Coronary artery (tissue), 2 donors: ENCODE measurements at regions not wholly inside any gene's neighbourhood (a gene's known extent, or its start where the extent isn't known, plus 50 kb on each side); places are given as distances from the start of the nearest gene placed in this dataset.
A peak's percentile ranks its signal among the peaks of the same experiment; 100 is the strongest.

Experiments used
- DNase-seq: peaks from one replicate; pipeline ENCODE4 v3.0.0-alpha.2; 2017; ENCODE audit warnings: low spot score
- H3K27ac ChIP-seq, 2 donors: fragments of 200-600 bp; sonication (generic); one replicate each; pipeline ENCODE4 v1.5.1; 2016 to 2019
- H3K4me3 ChIP-seq: fragments of 200-600 bp; sonication (generic); 2 replicates; pipeline ENCODE4 v1.5.1; 2016; ENCODE audit warnings: mild to moderate bottlenecking, moderate library complexity
- TF ChIP-seq, protein P1 (sequence below): fragments of 200-600 bp; sonication (generic); IDR thresholded peaks from one replicate; pipeline ENCODE4 v1.5.1; 2019; ENCODE audit warnings: antibody characterized with exemption

DNA sequence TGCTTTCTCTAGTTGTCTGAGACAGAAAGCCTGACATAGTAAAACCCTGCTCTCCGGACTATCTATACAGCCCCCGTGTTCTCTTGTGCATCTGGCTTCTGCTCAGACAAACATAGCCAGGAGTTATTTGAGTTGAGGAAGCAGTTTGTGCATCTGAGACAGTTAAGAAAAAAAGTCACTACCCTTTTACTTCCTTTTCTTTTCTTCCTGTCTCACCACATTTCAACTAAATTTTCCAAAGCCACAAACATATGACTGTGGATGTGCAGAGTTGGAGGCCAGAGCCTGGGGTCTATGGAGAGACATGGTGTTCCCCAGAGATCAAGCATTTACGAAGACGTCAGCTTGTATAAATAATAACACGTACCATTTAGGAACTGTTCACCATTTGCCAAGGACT lies 158.5 kb upstream of the FGGY start:
- DNase-seq = no peak
- TF ChIP-seq, protein P1, sequence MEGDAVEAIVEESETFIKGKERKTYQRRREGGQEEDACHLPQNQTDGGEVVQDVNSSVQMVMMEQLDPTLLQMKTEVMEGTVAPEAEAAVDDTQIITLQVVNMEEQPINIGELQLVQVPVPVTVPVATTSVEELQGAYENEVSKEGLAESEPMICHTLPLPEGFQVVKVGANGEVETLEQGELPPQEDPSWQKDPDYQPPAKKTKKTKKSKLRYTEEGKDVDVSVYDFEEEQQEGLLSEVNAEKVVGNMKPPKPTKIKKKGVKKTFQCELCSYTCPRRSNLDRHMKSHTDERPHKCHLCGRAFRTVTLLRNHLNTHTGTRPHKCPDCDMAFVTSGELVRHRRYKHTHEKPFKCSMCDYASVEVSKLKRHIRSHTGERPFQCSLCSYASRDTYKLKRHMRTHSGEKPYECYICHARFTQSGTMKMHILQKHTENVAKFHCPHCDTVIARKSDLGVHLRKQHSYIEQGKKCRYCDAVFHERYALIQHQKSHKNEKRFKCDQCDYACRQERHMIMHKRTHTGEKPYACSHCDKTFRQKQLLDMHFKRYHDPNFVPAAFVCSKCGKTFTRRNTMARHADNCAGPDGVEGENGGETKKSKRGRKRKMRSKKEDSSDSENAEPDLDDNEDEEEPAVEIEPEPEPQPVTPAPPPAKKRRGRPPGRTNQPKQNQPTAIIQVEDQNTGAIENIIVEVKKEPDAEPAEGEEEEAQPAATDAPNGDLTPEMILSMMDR = no peak
- H3K27ac ChIP-seq = peak overlapping the region in 1 of 2 donors; percentile 35
- no peak overlapping the region for H3K4me3 ChIP-seq

DNA sequence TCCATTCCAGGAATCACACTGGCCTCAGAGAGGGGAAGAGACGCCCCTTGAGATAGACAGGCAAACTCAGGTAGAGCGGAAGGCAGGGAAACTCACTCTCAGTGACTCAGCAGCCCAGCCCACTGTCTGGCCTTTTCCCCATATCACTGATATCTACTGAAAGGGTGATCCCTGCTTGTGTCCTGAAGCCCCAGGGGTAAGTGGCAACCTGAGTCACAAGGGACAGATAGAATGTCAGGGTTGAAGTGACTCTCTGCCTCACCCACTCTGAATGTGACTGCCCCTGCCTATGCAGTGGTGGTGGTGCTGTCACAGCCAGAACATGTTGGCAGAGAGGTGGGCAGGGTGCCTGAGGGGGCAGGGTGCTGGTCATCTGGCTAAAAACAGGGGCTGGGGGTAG lies 157.5 kb upstream of the FGGY start:
- DNase-seq = no peak
- TF ChIP-seq, protein P1 = no peak
- H3K27ac ChIP-seq = no peak overlapping the region
- H3K4me3 ChIP-seq = no peak overlapping the region

DNA sequence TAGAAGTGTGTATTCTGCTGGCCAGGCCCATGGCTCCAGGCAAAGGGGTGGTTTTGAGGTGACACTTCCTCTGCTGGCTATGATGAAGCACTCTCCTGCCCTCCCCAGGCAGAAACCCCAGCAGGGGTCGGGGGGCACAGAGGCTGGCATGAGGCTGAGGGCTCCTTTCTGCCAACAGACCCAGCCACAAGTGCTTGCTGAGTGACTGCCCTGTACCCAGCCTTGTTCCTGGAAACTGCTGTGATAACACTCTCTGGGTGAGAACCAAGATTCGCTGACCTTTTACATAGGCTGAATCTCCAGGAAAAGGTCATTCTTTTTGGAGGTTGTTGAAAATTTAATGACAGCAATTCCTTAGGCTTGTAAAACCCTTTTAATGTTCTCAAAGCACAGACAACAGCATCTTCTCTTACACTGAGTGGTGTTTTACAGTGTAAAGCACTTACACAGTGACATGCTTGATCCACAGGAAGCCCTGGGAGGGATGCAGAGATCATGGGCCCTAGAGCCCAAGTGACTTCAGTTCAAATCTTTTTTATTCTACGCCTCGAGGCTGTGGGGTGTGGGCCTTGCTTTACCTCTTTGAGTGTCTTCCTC lies 155.5 kb upstream of the FGGY start:
- DNase-seq = no peak
- TF ChIP-seq, protein P1 = no peak
- H3K27ac ChIP-seq = peak overlapping the region in 1 of 2 donors; percentile 21
- no peak overlapping the region for H3K4me3 ChIP-seq

DNA sequence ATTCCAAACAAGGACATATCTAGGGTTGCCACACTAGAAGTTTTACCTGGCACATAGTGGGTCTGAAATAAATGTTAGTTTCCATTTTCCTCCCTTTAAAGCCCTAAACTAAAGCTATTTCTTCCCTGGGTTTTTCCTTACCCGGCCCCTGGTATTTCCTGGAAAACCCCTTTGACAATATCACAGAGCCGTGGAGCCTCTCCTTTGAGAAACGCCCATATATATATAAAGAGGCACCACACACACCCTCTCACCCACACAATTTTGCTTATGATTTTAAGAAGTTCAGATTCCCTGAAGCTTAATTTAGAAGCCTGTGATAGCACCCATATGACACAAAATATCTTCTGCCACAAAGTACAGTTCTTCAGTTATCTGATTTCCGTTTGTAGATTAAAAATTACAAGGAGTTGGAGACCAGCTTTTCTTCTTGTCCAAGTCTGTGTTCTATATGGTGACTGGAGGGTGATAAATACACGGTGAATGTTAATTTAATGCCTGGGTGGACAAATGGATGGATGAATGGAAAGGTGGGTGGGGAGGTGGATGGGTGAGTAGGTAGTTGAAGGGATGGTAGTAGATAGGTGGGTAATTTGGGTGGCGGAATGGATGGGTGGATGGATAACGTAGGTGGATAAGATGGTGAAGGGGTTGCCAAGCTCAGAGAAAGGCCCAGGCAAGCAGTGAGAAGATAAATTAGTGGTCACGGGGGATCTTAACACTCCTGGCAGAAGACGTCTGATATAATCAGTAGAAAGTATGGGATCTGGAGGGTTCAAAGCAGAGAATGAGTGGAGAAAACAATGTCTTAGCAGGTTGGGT lies 154.4 kb upstream of the FGGY start:
- Histone ChIP-seq H3K4me3 (no peak overlapping the region), H3K27ac (peak overlapping the region in 1 of 2 donors; percentile 52)
- TF ChIP-seq, protein P1 = no peak
- no peak for DNase-seq

DNA sequence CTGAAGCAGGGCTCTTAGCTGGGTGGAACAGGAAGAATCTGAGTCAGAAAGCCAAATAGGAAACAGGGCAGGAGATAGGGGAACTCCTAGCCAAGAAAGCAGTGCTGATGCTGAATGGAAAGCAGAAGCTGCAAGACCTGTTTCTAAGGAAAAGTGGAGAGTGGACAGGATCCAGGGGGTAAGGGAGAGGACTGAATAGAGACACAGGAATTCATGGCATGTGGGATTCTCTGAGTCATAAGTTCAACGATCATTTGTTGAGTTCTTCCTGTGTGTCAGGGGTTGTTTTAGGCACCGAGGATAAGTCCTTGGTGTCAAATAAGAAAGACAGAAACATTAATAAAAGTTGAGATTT lies 153.8 kb upstream of the FGGY start:
- TF ChIP-seq, protein P1 = no peak
- Histone ChIP-seq H3K27ac (peak overlapping the region in 1 of 2 donors; percentile 52), H3K4me3 (no peak overlapping the region)
- DNase-seq = no peak

DNA sequence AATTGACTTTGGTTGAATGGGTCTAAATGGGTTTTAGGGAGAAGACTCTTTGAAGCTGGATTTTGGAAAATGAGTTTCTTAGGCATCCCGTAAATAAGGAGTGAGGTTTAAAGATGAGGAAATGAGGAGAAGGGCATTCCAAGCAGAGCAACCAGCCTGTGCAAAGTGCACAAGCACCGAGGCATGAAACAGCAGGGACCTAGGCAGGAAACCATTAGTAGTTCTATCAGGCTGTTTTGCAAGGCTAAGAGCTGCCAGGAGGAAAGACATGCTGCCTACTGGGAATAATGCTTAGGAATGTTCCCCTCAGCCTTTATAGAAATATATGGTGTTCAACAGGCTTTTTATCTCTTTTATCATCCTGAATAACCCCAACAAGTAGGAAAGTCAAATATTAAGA lies 153.1 kb upstream of the FGGY start:
- Histone ChIP-seq H3K4me3 (no peak overlapping the region), H3K27ac (peak overlapping the region in 1 of 2 donors; percentile 40)
- TF ChIP-seq, protein P1 = no peak
- no peak for DNase-seq

DNA sequence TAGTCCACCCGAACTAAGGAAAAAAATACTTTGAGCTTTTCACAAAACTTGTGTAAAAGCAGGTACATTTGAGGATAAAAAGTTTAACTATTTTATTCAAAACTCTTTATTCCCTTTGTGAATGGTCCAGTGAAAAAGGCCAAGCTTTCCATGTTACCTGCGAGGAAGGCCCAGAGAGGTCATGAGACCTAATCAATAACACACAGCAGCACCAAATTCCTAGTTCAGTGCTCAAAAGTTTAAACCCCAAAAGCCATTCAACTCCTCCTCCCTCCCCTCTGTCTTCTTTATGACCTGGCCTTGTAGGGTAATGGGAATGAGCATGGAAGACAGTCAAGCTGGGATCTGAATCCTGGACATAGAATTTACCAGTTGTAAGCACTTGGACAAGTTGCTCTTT lies 151.9 kb upstream of the FGGY start:
- Histone ChIP-seq H3K4me3 (no peak overlapping the region), H3K27ac (peak overlapping the region in 1 of 2 donors; percentile 15)
- DNase-seq = no peak
- TF ChIP-seq, protein P1 = no peak
